Midbrain (tissue), 1 donor: ENCODE measurements at regions not wholly inside any gene's neighbourhood (a gene's known extent, or its start where the extent isn't known, plus 50 kb on each side); places are given as distances from the start of the nearest gene placed in this dataset.

Experiments
- DNase-seq: peaks from one replicate; lab custom pipeline; 2025; lab: John Stamatoyannopoulos, UW

- DNase-seq, result no peak
Measured at GRCh38 chr3:66692042-66692765, 191.4 kb upstream of the LRIG1 start.

GRCh38 chr3:66692766-66693150 is 191.9 kb upstream of the LRIG1 start:
- no peak for DNase-seq

GRCh38 chr3:66693461-66694031 is 192.7 kb upstream of the LRIG1 start:
- DNase-seq, result peak; percentile 25

GRCh38 chr3:66702126-66702525 is 201.3 kb upstream of the LRIG1 start:
- no peak for DNase-seq

- no peak for DNase-seq
Measured at GRCh38 chr3:66703501-66703900, 202.7 kb upstream of the LRIG1 start.

GRCh38 chr3:66705076-66705475 is 204.3 kb upstream of the LRIG1 start:
- no peak for DNase-seq

GRCh38 chr3:66706890-66707289 is 206.1 kb upstream of the LRIG1 start:
- no peak for DNase-seq

GRCh38 chr3:66709532-66709931 is 208.7 kb upstream of the LRIG1 start:
- DNase-seq, result no peak

- no peak for DNase-seq
Measured at GRCh38 chr3:66712210-66712609, 211.4 kb upstream of the LRIG1 start.

GRCh38 chr3:66713921-66714320 is 213.1 kb upstream of the LRIG1 start:
- no peak for DNase-seq

GRCh38 chr3:66715806-66716205 is 215.0 kb upstream of the LRIG1 start:
- DNase-seq, result no peak

GRCh38 chr3:66717806-66718205 is 217.0 kb upstream of the LRIG1 start:
- DNase-seq, result no peak

- no peak for DNase-seq
Measured at GRCh38 chr3:66719796-66720356, 219.1 kb upstream of the LRIG1 start.

- DNase-seq, result no peak
Measured at GRCh38 chr3:66720508-66720907, 219.7 kb upstream of the LRIG1 start.

- DNase-seq, result no peak
Measured at GRCh38 chr3:66722675-66723074, 221.9 kb upstream of the LRIG1 start.

- no peak for DNase-seq
Measured at GRCh38 chr3:66723231-66723630, 222.4 kb upstream of the LRIG1 start.

GRCh38 chr3:66729687-66730393 is 229.0 kb upstream of the LRIG1 start:
- no peak for DNase-seq

- DNase-seq, result no peak
Measured at GRCh38 chr3:66738625-66739365, 238.0 kb upstream of the LRIG1 start.

GRCh38 chr3:66740260-66740659 is 239.4 kb upstream of the LRIG1 start:
- DNase-seq, result no peak

- no peak for DNase-seq
Measured at GRCh38 chr3:66744521-66744920, 243.7 kb upstream of the LRIG1 start.

- no peak for DNase-seq
Measured at GRCh38 chr3:66744986-66745385, 244.2 kb upstream of the LRIG1 start.

- no peak for DNase-seq
Measured at GRCh38 chr3:66747261-66747660, 246.4 kb upstream of the LRIG1 start.
